ENCODE measurements at regions not wholly inside any gene's neighbourhood (a gene's known extent, or its start where the extent isn't known, plus 50 kb on each side); places are given as distances from the start of the nearest gene placed in this dataset.

DNA sequence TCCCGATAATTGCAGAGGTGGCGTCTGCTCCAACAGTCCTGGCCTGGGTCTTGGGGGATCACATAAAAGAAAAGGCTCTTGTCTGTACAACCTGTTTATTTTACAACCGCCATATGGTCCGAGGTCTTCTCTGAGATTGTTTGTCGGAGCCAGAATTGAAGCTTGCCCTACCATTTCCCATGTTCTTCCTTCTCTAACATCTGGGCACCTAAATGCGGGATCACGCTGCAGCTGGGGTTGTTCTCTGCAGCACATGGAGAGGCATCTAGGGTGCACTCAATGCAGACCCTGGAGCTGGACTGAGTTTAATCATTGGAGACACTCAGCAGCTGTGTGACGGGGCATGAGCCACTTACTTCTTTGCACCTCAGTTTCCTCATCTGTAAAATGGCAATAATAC, 107.7 kb downstream of the ACKR3 start:
- Histone ChIP-seq H3K79me1 (ENCODE audit: low read depth, low read length) (no peaks in the 10 kb centered on the region), H2AFZ (ENCODE audit: low read length) (no peak overlapping the region), H3K4ac (replicated peaks; ENCODE audit: insufficient read length, low read depth, low read length) (no peak overlapping the region), H2BK5ac (ENCODE audit: low read depth, low read length) (no peak overlapping the region), H4K5ac (ENCODE audit: insufficient read length, low read depth, low read length) (no peak overlapping the region), H3K79me2 (ENCODE audit: control insufficient read depth in 1 of 2, insufficient read depth in 2 of 2, low read length in 2 of 2) (no peaks in the 10 kb centered on the region), H3K56ac (replicated peaks; ENCODE audit: insufficient read length, low read depth, low read length) (no peak overlapping the region), H4K20me1 (replicated peaks in 1 of 2; ENCODE audit: control insufficient read depth in 1 of 2, insufficient read depth in 2 of 2, low read length in 2 of 2) (peaks cover 0 to 4% of the 10 kb centered on the region in 2 experiments), H3K18ac (ENCODE audit: extremely low read depth, low read length) (no peak overlapping the region), H2AK5ac (ENCODE audit: low read depth, low read length) (no peak overlapping the region), H4K8ac (ENCODE audit: extremely low read depth, insufficient read depth, low read length) (no peak overlapping the region), H2BK12ac (ENCODE audit: low read depth, low read length) (no peak overlapping the region), H4K91ac (replicated peaks; ENCODE audit: insufficient read length, low read length) (no peak overlapping the region), H3K4me3 (ENCODE audit: extremely low read depth in 1 of 4, insufficient read depth in 2 of 4, low read depth in 3 of 4, low read length in 4 of 4) (no peak overlapping the region), H3K9me3 (ENCODE audit: insufficient read depth in 2 of 2, low read depth in 1 of 2, low read length in 1 of 2) (peaks cover 10 to 14% of the 10 kb centered on the region in 2 experiments), H3K23me2 (ENCODE audit: low read depth, low read length) (no peaks in the 10 kb centered on the region), H3K27ac (ENCODE audit: low read depth, low read length) (no peak overlapping the region), H3K4me2 (ENCODE audit: insufficient read depth in 1 of 2, low read depth in 2 of 2, low read length in 2 of 2) (no peak overlapping the region), H2BK120ac (replicated peaks; ENCODE audit: low read depth, low read length) (no peak overlapping the region), H3K27me3 (replicated peaks in 1 of 4; ENCODE audit: control insufficient read depth in 3 of 4, extremely low read depth in 1 of 4, insufficient read depth in 3 of 4, low read length in 3 of 4) (no peaks in the 10 kb centered on the region), H2BK20ac (ENCODE audit: low read length) (no peak overlapping the region), H3K4me1 (replicated peaks in 1 of 4; ENCODE audit: control insufficient read depth in 3 of 4, insufficient read depth in 4 of 4, low read length in 3 of 4) (no peaks in the 10 kb centered on the region), H3K14ac (ENCODE audit: insufficient read length) (no peak overlapping the region), H3K9ac (replicated peaks in 1 of 4; ENCODE audit: extremely low read depth in 1 of 4, low read depth in 3 of 4, low read length in 3 of 4) (no peak overlapping the region), H2BK15ac (ENCODE audit: low read length) (no peak overlapping the region), H3K36me3 (ENCODE audit: control insufficient read depth in 2 of 4, insufficient read depth in 4 of 4, low read length in 3 of 4) (no peaks in the 10 kb centered on the region; a peak in 1 of 8 replicates), H3K23ac (ENCODE audit: insufficient read length) (no peak overlapping the region)
- FAIRE-seq (no peak), DNase-seq (ENCODE audit: low read depth in 1 of 2, low spot score in 2 of 2) (no peak)
- WGBS, 2 experiments (ENCODE audit: extremely low coverage in 1 of 2, insufficient coverage in 1 of 2, insufficient read length in 1 of 2, insufficient replicate concordance in 2 of 2, low coverage in 1 of 2, low lambda C conversion rate in 2 of 2, missing lambda C conversion rate in 1 of 2) = 90% methylated on average over 8 of the region's 8 CpGs; no CpG with 5 or more reads in 1 of the 2 experiments
- ChIA-PET POLR2A (ENCODE audit: partially characterized antibody) (no interaction called here), CTCF (ENCODE audit: partially characterized antibody) (no interaction called here)
- TF ChIP-seq NANOG (IDR thresholded peaks at IDR 0.05; ENCODE audit: insufficient read depth, low read depth, low read length, poor library complexity, severe bottlenecking) = no peak

Data from H1 (cell line).